GM12878 (cell line): ENCODE measurements at regions not wholly inside any gene's neighbourhood (a gene's known extent, or its start where the extent isn't known, plus 50 kb on each side); places are given as distances from the start of the nearest gene placed in this dataset.

Experiments used
- CREB1 ChIP-seq: IDR thresholded peaks from 2 replicates; pipeline ENCODE4 v1.6.1; 2012; ENCODE audit warnings: low read depth, mild to moderate bottlenecking, inconsistent platforms
- POLR2A ChIP-seq: IDR thresholded peaks from 2 replicates; pipeline ENCODE4 v1.6.1; 2011; ENCODE audit warnings: low read depth, mild to moderate bottlenecking, low read length
- SMARCA5 ChIP-seq: fragments of 450-650 bp; IDR thresholded peaks from 2 replicates; pipeline ENCODE4 v1.6.1; 2017; ENCODE audit warnings: mild to moderate bottlenecking

DNA sequence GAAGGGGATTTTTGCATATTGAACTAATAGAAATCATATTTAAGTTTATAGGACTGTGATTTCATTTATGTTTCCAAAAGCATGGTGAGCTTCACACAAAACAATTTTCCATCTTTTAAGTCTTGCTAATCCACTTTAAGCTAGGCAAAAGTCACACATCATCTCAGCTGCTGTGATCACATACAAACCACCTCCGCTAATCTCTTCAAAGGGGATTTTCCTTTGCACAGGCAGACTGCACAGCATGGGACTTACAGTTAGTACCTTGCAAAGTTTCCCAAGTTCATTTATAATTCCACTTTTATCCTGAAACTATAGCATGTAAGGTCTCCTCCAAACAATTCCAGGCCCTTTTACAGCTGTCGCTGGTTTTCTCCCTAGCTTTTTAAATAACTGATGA, 225.1 kb upstream of the CNTN3 start:
- TF ChIP-seq CREB1 = no peak
- no peak for TF ChIP-seq SMARCA5
- no peak for TF ChIP-seq POLR2A
